Natural killer cell (primary cell): ENCODE measurements at regions not wholly inside any gene's neighbourhood (a gene's known extent, or its start where the extent isn't known, plus 50 kb on each side); places are given as distances from the start of the nearest gene placed in this dataset.

Source experiments
- ATAC-seq, 3 donors: fragments of 150-1000 bp in 2 of 3; fragments of 200-7000 bp in 1 of 3; cut with Tn5 transposase; 1 replicate in 1 of 3; 2 replicates in 2 of 3; pipeline ENCODE4 v1.10.0; 2021; ENCODE audit warnings: mild to moderate bottlenecking in 2 of 3, moderate library complexity in 2 of 3
- DNase-seq, 2 donors: peaks; one replicate each; pipeline versions ENCODE4 v3.0.0 to v3.0.0-alpha.2; 2013 to 2021; ENCODE audit warnings: mixed read lengths in 1 of 2
- H3K27ac ChIP-seq: one replicate; pipeline ENCODE4 v1.5.1; 2013; ENCODE audit warnings: mild to moderate bottlenecking, low read length
- H3K27me3 ChIP-seq: one replicate; pipeline ENCODE4 v1.6.1; 2013; ENCODE audit warnings: low read length; ENCODE audit not compliant: control insufficient read depth, insufficient read depth
- H3K36me3 ChIP-seq: one replicate; pipeline ENCODE4 v1.6.1; 2013; ENCODE audit warnings: low read length; ENCODE audit not compliant: control insufficient read depth, insufficient read depth
- H3K4me1 ChIP-seq: one replicate; pipeline ENCODE4 v1.6.1; 2013; ENCODE audit warnings: low read length; ENCODE audit not compliant: control insufficient read depth, insufficient read depth
- H3K4me3 ChIP-seq: one replicate; pipeline ENCODE4 v1.5.1; 2013; ENCODE audit warnings: low read length
- H3K9me3 ChIP-seq: one replicate; pipeline ENCODE4 v1.6.1; 2013; ENCODE audit warnings: low read length; ENCODE audit not compliant: control insufficient read depth, insufficient read depth
- H3K27ac Mint-ChIP-seq, 2 donors: one replicate each; pipeline ENCODE4 v1.8.0; 2022; ENCODE audit warnings: mild to moderate bottlenecking in 2 of 2, mixed read lengths in 2 of 2, moderate library complexity in 1 of 2
- H3K27me3 Mint-ChIP-seq, 2 donors: one replicate each; pipeline ENCODE4 v1.8.0; 2022; ENCODE audit warnings: low read depth in 2 of 2, mixed read lengths in 2 of 2
- H3K36me3 Mint-ChIP-seq: one replicate; pipeline ENCODE4 v1.8.0; 2022; ENCODE audit warnings: mixed read lengths
- H3K4me1 Mint-ChIP-seq, 2 donors: one replicate each; pipeline ENCODE4 v1.8.0; 2022; ENCODE audit warnings: mixed read lengths in 2 of 2
- H3K4me3 Mint-ChIP-seq: one replicate; pipeline ENCODE4 v1.8.0; 2022; ENCODE audit warnings: mild to moderate bottlenecking, moderate library complexity, mixed read lengths
- H3K9me3 Mint-ChIP-seq, 2 donors: one replicate each; pipeline ENCODE4 v1.8.0; 2022; ENCODE audit warnings: mixed read lengths in 2 of 2
- WGBS: methylation state at CpG from one replicate; pipeline ENCODE4 v1.1.7; 2013; ENCODE audit warnings: missing lambda C conversion rate; ENCODE audit not compliant: insufficient coverage; 5-methylcytosine and 5-hydroxymethylcytosine counted together
- intact Hi-C: fragments of 100-400 bp; cut with micrococcal nuclease; formaldehyde crosslinking; loops from one replicate; pipeline ENCODE4 v1.14.2; 2022
- TF ChIP-seq, protein P1 (sequence below): fragments of 200-600 bp; IDR thresholded peaks from one replicate; pipeline ENCODE4 v1.8.0; 2022; ENCODE audit warnings: antibody characterized with exemption

DNA sequence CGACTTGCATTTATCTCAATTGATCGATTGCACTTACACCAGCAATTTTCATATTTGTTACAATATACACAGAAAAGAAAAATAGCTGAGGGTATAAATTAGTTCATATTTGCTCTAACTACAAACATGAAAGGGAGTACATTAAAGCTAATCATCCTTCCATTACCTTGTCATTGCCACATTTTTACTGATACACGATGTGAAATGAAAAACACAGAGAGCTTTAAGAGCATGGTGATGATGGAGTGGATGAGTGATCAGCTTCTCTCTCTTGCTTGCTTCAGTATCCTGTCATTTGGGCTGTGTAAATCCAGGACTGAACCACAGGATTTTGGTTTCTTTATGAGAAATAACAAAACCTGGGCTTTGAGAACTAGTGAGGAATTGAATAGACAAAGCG lies 1207.5 kb upstream of the GOT2 start:
- ATAC-seq (no peak), DNase-seq (no peak)
- Mint-ChIP-seq H3K36me3 (no peaks in the 10 kb centered on the region), H3K27ac (no peak overlapping the region), H3K4me3 (no peak overlapping the region), H3K27me3 (no peaks in the 10 kb centered on the region), H3K9me3 (peaks cover 8 to 13% of the 10 kb centered on the region in 2 donors), H3K4me1 (no peaks in the 10 kb centered on the region)
- Histone ChIP-seq H3K27ac (no peak overlapping the region), H3K4me1 (no peaks in the 10 kb centered on the region), H3K36me3 (no peaks in the 10 kb centered on the region), H3K4me3 (no peak overlapping the region), H3K9me3 (peaks cover 4% of the 10 kb centered on the region), H3K27me3 (no peaks in the 10 kb centered on the region)
- TF ChIP-seq, protein P1, sequence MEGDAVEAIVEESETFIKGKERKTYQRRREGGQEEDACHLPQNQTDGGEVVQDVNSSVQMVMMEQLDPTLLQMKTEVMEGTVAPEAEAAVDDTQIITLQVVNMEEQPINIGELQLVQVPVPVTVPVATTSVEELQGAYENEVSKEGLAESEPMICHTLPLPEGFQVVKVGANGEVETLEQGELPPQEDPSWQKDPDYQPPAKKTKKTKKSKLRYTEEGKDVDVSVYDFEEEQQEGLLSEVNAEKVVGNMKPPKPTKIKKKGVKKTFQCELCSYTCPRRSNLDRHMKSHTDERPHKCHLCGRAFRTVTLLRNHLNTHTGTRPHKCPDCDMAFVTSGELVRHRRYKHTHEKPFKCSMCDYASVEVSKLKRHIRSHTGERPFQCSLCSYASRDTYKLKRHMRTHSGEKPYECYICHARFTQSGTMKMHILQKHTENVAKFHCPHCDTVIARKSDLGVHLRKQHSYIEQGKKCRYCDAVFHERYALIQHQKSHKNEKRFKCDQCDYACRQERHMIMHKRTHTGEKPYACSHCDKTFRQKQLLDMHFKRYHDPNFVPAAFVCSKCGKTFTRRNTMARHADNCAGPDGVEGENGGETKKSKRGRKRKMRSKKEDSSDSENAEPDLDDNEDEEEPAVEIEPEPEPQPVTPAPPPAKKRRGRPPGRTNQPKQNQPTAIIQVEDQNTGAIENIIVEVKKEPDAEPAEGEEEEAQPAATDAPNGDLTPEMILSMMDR = no peak
- intact Hi-C loops = loop anchor here (10.0 kb wide), 1 partner anchor 57 kb away; no protein-coding TSS in a partner anchor
- WGBS = 57% methylated on average over 1 of the region's 4 CpGs

DNA sequence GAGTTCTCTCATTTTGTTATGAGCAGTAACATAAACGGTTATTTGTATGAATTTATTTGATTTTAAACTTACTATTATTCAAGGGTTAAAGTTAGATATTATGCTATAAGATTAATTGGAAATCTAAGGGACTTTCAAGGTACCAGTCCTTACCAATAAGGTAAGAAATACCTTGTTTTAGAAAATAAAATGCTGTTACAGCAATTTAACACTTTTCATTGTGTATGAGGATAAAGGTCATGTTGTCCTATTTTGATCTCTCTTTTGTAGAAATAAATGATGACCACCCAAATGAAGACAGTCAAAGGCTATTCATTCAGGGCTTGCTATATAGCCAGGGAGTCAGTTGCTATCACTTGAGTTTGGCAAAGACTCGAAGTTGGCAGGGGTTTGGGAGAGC lies 1185.9 kb upstream of the GOT2 start:
- H3K4me3 Mint-ChIP-seq = no peak overlapping the region
- no peak overlapping the region for H3K4me3 ChIP-seq
- no peak overlapping the region for H3K27ac ChIP-seq
- H3K27me3 ChIP-seq = no peaks in the 10 kb centered on the region
- TF ChIP-seq, protein P1 = no peak
- ATAC-seq = no peak
- H3K27me3 Mint-ChIP-seq = no peaks in the 10 kb centered on the region
- H3K9me3 ChIP-seq = peaks cover 4% of the 10 kb centered on the region
- no peaks in the 10 kb centered on the region for H3K36me3 Mint-ChIP-seq
- no peaks in the 10 kb centered on the region for H3K4me1 Mint-ChIP-seq
- intact Hi-C loops = no loop called here
- WGBS = 41% methylated on average over 1 of the region's 2 CpGs
- peaks cover 9 to 13% of the 10 kb centered on the region in 2 donors for H3K9me3 Mint-ChIP-seq
- H3K36me3 ChIP-seq = no peaks in the 10 kb centered on the region
- no peaks in the 10 kb centered on the region for H3K4me1 ChIP-seq
- H3K27ac Mint-ChIP-seq = no peak overlapping the region
- DNase-seq = no peak

DNA sequence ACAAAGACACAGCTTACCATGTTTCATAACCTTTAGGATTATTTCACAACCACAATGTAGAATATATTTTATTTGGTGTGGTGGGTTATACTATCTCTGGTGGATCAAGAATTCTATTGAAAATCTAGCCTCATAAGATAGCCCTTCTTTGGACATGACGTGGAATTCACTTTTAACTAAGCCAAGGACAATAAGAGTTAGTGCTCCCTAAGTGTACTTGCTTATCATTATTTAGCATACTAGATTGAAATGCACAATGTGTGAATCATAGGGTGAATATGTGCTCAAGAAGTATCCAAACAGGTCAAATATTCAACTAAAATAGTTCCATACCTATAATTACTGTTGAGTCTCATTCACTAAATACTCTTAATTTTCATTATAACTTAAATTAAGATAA lies 1179.5 kb upstream of the GOT2 start:
- TF ChIP-seq, protein P1 = no peak
- Histone ChIP-seq H3K27me3 (no peaks in the 10 kb centered on the region), H3K4me3 (no peak overlapping the region), H3K9me3 (peaks cover 4% of the 10 kb centered on the region), H3K36me3 (no peaks in the 10 kb centered on the region), H3K4me1 (no peaks in the 10 kb centered on the region), H3K27ac (no peak overlapping the region)
- ATAC-seq (no peak), DNase-seq (no peak)
- Mint-ChIP-seq H3K4me1 (no peaks in the 10 kb centered on the region), H3K9me3 (peaks cover 7 to 10% of the 10 kb centered on the region in 2 donors), H3K4me3 (no peak overlapping the region), H3K36me3 (no peaks in the 10 kb centered on the region), H3K27me3 (no peaks in the 10 kb centered on the region), H3K27ac (no peak overlapping the region)
- WGBS = no CpG with 5 or more reads among the region's 1 CpG
- intact Hi-C loops = no loop called here

DNA sequence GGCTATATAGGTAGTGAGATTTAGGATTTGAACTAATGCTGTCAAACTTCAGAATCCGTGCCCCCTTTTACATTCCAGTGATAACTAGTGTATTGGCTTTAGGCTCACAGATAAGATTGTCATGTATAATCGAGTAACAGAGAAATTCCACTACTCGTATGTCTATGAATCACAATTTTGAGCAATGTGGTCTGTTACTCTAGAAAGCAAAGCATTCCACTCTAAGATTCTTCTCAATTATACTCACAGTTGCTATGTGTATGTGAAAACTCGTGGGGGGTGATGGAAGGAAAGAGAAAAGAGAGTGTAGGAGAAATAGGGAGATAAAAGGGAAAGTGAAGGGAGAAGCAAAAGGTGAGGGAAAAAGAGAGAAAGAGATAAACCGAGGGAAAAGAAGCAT lies 1175.1 kb upstream of the GOT2 start:
- Histone ChIP-seq H3K4me1 (no peaks in the 10 kb centered on the region), H3K4me3 (no peak overlapping the region), H3K36me3 (no peaks in the 10 kb centered on the region), H3K9me3 (no peaks in the 10 kb centered on the region), H3K27ac (no peak overlapping the region), H3K27me3 (no peaks in the 10 kb centered on the region)
- no peak overlapping the region for H3K4me3 Mint-ChIP-seq
- H3K36me3 Mint-ChIP-seq = no peaks in the 10 kb centered on the region
- peaks cover 7% of the 10 kb centered on the region in 2 donors for H3K9me3 Mint-ChIP-seq
- no peak overlapping the region for H3K27ac Mint-ChIP-seq
- no peak for ATAC-seq
- TF ChIP-seq, protein P1 = no peak
- no peak for DNase-seq
- intact Hi-C loops = no loop called here
- 79% methylated on average over 5 of the region's 5 CpGs for WGBS
- no peaks in the 10 kb centered on the region for H3K4me1 Mint-ChIP-seq
- no peaks in the 10 kb centered on the region for H3K27me3 Mint-ChIP-seq
